ENCODE measurements at regions not wholly inside any gene's neighbourhood (a gene's known extent, or its start where the extent isn't known, plus 50 kb on each side); places are given as distances from the start of the nearest gene placed in this dataset.

- TF ChIP-seq, protein P1, sequence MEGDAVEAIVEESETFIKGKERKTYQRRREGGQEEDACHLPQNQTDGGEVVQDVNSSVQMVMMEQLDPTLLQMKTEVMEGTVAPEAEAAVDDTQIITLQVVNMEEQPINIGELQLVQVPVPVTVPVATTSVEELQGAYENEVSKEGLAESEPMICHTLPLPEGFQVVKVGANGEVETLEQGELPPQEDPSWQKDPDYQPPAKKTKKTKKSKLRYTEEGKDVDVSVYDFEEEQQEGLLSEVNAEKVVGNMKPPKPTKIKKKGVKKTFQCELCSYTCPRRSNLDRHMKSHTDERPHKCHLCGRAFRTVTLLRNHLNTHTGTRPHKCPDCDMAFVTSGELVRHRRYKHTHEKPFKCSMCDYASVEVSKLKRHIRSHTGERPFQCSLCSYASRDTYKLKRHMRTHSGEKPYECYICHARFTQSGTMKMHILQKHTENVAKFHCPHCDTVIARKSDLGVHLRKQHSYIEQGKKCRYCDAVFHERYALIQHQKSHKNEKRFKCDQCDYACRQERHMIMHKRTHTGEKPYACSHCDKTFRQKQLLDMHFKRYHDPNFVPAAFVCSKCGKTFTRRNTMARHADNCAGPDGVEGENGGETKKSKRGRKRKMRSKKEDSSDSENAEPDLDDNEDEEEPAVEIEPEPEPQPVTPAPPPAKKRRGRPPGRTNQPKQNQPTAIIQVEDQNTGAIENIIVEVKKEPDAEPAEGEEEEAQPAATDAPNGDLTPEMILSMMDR (IDR thresholded peaks at IDR 0.05; ENCODE audit: low read length) = no peak
- TF ChIP-seq EZH2 (optimal IDR thresholded peaks at IDR 0.05; ENCODE audit: low read depth, low read length) = no peak
These were observed 209.3 kb downstream of the TLE3 start for GRCh38 chr15:69888406-69888805.

Data from MM.1S (cell line).